Gastrocnemius medialis (tissue), 4 donors: ENCODE measurements at regions not wholly inside any gene's neighbourhood (a gene's known extent, or its start where the extent isn't known, plus 50 kb on each side); places are given as distances from the start of the nearest gene placed in this dataset.

Source experiments
- POLR2A ChIP-seq, 2 donors: fragments of 450-650 bp; IDR thresholded peaks; one replicate each; pipeline ENCODE4 v1.6.1; 2017; ENCODE audit warnings: antibody characterized with exemption in 2 of 2, mild to moderate bottlenecking in 2 of 2, moderate library complexity in 2 of 2
- TF ChIP-seq, protein P1 (sequence below), 5 experiments: fragments of 450-650 bp in 3 of 5; fragments of 200-600 bp in 2 of 5; sonication (generic) in 2 of 5; IDR thresholded peaks in 4 of 5; conservative IDR thresholded peaks in 1 of 5; 1 replicate in 4 of 5; 2 replicates in 1 of 5; pipeline ENCODE4 v1.5.1; 2016 to 2019; ENCODE audit warnings: antibody characterized with exemption in 5 of 5, mild to moderate bottlenecking in 3 of 5, moderate library complexity in 3 of 5

DNA sequence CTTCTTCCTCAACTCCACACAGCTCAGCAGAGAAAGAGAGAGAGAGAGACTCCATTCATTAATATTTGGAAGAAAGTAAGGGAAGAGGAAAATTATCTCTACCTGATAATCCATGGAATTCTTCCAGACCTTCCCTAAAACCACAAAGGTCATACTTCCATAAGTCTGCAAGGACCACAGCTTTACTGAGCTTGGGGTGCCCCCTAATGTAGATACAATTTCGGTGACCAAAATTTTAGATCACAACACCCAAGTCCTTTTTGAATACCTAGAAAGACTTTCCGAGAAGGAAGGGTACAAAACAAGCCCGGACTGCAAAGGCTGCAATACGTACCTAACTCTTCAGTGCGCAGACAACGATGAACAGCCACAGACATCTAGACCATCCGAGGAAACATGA is 523.9 kb downstream of the GLUD2 start:
- TF ChIP-seq, protein P1, sequence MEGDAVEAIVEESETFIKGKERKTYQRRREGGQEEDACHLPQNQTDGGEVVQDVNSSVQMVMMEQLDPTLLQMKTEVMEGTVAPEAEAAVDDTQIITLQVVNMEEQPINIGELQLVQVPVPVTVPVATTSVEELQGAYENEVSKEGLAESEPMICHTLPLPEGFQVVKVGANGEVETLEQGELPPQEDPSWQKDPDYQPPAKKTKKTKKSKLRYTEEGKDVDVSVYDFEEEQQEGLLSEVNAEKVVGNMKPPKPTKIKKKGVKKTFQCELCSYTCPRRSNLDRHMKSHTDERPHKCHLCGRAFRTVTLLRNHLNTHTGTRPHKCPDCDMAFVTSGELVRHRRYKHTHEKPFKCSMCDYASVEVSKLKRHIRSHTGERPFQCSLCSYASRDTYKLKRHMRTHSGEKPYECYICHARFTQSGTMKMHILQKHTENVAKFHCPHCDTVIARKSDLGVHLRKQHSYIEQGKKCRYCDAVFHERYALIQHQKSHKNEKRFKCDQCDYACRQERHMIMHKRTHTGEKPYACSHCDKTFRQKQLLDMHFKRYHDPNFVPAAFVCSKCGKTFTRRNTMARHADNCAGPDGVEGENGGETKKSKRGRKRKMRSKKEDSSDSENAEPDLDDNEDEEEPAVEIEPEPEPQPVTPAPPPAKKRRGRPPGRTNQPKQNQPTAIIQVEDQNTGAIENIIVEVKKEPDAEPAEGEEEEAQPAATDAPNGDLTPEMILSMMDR (IDR thresholded peaks at IDR 0.05 in 4 of 5, conservative IDR thresholded peaks at IDR 0.05 in 1 of 5): no peak
- TF ChIP-seq POLR2A (IDR thresholded peaks at IDR 0.05): no peak
